HEK293T (cell line): ENCODE measurements at regions not wholly inside any gene's neighbourhood (a gene's known extent, or its start where the extent isn't known, plus 50 kb on each side); places are given as distances from the start of the nearest gene placed in this dataset.

ENCODE experiments used
- BHLHE40 ChIP-seq: fragments of 450-650 bp; IDR thresholded peaks from 2 replicates; pipeline ENCODE4 v1.6.1; 2016; ENCODE audit warnings: mild to moderate bottlenecking, moderate library complexity, borderline replicate concordance
- FOXM1 ChIP-seq: fragments of 450-650 bp; IDR thresholded peaks from 2 replicates; pipeline ENCODE4 v1.6.1; 2017; ENCODE audit warnings: mild to moderate bottlenecking, borderline replicate concordance
- SP1 ChIP-seq: fragments of 450-650 bp; IDR thresholded peaks from 2 replicates; pipeline ENCODE4 v1.6.1; 2017

DNA sequence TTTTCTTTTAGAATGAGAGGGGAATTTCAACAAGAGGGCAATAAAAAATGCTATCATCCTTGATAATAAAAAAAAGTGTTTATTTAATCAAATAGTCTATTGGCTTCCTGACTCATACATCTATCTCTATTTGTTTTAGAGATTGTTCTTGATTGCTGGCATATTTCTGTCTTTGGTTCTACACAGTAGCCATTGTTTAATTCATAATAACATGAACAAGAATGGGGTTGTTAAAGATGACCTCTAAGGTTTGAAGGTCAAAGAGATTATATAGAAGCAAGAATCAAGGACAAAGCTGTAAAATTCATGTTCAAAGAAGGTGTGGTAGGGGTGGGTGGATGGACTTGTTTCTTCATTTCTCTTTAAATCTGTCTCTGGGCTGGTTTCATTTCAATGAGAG is 166.0 kb upstream of the KLF12 start:
- TF ChIP-seq SP1 (no peak), FOXM1 (no peak), BHLHE40 (no peak)
